ENCODE measurements at regions not wholly inside any gene's neighbourhood (a gene's known extent, or its start where the extent isn't known, plus 50 kb on each side); places are given as distances from the start of the nearest gene placed in this dataset.
"Not testable (repeated sequence)": the region's sequence is repeated elsewhere in the genome, so short reads cannot be mapped to it uniquely, and the experiment has no call there.

DNA sequence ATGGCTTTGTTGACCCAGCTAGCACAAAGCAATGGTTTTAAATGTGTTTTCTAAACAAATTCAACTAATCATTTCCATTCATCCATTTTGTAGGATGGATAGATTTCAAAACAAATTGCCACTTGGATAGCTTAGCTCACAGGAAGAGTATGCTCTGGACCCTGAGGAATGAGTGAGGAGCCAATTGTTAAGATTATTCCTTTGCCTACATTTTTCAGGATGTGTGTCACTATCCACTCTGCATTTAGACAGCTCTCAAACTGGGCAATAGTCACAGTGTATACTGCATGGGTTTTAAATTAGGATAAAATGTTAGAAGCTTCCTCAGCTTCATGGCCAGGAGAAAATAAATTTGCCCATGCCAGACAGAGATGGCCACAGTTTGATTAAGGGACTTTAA lies 605.6 kb upstream of the TEX47 start:
- DNase-seq (ENCODE audit: low read depth) = no peak

DNA sequence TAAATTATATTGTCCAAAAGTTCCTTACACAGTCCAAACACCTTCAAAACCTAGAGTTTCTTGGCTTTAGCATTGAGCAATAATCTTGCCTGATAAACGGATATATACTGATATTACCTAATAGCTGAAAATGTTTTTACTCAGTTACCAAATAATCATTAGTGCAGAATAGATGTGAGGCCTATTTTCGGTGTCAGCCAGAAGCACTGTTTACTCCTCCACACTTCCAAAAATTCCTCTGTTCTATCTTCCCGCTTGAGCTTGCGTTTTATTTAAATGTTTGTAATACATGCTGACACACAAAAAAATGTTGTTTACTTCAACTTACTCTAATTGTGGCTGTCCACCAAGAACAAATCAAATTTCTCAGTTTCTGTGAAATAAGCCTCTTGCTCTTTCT lies 606.2 kb upstream of the TEX47 start:
- DNase-seq (ENCODE audit: low read depth) = no peak

DNA sequence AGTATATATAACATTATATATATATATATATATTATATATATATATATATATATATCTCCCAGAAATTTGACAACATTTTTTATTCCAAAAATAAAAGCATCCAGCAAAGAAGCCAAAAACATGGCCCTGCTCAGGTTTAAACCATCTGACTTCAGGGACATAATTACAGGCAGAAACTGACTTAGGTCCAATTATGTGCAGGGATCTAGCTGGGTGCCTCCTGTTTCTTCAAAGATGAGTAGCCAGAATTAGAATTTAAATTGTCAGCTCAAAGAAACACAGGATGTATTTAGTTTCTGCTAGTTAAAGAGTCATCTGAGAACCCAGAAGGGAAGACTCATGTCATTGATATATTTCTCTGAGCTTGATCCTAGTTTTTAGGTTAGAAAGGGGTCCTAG lies 656.4 kb upstream of the TEX47 start:
- DNase-seq (ENCODE audit: low read depth) = no peak

DNA sequence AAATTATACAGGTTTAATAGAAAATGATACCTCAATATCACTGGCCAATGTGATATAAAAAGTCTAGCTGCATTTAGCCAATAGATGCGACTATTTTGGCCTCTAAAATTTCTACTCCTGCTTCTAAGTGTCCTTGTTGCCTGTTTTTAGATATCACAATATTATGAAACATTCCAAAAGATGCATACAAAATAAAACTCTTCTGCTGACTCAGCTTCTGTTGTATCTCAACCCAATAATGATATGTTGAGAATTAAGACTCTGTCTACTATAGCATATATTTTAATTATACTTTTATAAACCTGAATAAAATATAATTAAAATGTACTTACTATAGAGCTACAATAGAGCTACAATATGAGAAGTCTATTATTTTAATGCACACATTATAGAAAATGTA lies 661.0 kb upstream of the TEX47 start:
- DNase-seq (ENCODE audit: low read depth) = no peak

DNA sequence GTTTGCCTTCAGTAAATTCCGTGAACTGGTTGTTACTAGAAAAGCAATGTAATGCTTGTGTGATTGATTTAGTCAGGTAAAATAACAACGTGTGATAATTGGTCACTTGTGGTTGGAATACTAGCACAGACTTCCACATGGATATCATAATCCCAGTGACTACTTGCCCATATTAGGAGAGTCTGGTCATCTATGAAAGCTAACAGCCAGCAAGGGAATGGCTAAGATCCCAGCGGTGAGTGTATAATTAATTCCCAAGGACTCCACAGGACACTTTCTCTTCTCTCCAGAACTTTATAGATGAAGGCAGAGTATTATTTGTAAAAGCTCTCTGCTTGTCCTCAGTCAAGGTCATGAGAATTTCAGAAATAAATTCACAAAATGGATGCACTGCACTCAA lies 662.6 kb upstream of the TEX47 start:
- no peak for DNase-seq (ENCODE audit: low read depth)

DNA sequence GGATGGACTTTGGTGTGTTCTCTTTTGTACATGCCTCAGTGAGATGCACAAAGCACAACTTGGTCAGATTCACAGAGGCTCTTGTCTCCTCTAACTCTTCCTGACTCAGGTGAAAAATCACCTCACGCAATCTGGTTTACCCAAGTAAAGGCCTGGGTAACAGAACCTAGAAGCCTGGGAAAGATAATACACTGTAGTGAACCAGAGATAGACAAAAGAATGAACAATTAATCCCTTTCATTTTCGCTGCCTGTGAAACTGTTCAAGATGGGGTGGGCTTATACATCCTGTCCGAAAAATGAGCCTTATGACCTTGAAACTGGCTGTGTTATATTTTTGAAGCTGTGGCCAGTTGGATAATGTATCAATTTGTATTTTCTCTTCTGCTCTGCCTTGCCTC lies 678.9 kb upstream of the TEX47 start:
- no peak for DNase-seq (ENCODE audit: low read depth)

DNA sequence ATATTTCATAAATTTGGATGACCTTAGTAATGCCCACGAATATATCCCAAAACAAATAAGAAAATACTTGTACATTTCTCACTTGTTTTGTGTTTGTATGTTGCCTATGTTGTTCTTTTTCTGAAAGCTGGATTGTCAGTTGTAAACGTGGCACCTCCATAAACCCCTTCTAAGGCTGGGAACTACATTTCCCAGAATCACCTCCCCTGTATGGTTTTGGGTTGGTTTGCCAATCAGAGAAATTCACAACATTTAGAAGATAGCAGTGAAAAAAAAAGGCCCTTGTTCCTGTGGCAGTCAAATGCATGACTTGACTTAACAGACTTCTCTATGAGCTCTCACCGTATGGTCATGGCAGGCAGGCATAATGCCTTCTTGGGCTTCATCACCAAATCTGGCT lies 676.3 kb upstream of the STEAP1 start:
- DNase-seq (ENCODE audit: low read depth) = no peak

DNA sequence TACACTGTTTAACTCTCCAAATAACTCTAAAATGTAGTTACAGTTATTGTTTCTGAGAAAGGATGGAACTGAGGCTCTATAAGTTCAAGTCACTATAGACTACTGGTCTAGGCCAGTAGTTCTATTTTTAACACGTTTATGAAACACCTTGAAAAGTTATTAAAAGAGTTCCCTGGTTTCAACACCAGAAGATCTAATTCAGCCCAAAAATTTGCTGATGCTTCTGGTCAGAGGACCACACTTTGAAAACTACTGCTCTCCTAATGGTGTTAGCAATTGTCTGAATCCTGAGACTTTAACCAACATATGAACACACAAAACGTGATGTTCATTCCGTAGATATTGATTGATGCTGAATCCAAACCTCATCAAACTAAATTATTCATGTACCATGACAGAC lies 658.6 kb upstream of the STEAP1 start:
- DNase-seq (ENCODE audit: low read depth) = no peak

DNA sequence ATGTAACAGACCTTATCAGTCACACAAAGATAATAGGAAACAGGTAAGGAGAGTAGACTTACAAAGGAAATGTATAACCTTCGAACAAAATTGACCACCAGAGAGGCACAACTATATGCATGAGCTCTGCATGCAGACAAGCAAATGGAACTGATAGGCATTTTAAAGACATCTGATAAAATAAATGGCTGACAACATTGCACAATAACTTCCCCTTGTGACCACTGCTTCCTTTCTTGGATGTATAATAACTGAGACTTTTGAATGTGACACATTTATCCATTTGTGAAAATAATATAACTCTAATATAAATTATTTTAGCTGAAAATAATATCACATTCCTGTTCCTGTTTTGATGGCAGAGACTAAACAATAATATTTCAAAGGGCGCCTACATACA lies 654.2 kb upstream of the STEAP1 start:
- DNase-seq (ENCODE audit: low read depth) = no peak

DNA sequence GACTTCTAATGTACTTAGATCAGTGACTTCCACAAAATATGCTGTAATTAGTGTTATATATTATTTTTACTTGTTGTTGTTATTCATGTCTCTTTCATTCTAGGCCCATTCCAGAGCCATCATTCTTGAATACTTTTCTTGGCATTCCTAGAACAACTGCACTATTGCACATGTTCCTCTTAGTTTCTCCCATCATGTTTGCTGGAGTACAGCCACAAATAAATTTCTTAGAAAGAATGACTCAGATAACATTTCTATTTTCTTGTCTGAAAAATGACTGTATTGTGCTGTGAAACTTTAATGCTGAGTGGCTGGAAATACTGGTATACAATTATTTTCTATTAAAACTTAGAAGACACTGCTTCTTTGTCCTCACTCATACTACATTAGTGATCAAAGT lies 651.0 kb upstream of the STEAP1 start:
- no peak for DNase-seq (ENCODE audit: low read depth)

DNA sequence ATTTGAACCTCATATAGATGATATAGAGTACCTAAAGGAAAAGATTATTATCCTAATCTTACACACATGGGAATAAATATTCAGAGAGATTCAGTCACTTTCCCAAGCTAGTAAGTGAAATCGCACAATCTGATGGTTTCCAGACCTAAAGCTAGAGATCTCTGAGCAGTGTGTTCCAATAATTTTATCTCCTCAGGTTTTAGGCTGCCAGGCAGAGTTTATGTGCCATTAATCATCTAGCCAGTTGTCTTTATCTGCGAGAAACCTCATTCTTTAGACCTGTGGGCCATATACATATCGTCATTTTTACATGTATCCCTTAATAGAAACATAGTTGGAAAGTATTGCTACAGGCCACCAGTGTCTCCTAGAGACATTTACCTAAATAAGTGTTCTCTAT lies 647.2 kb upstream of the STEAP1 start:
- DNase-seq (ENCODE audit: low read depth) = no peak

DNA sequence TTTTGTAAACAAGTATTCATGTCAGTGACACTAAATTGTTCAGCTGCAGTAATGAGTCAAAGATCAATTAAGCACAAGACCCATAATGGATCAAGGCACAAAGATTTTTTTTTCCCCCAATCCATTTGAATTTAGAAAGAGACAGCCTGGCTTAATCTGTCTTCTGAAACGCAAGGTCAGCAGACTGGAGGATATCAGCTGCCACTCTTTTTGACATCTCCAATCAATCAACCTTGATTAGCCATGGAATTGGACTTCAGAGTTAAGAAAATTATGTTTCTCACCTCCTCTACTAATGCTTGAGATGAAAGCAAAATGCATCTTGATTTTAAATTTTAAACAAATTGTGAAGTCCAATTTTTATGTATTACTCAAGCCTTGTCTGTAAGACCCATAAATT lies 642.4 kb upstream of the STEAP1 start:
- no peak for DNase-seq (ENCODE audit: low read depth)

DNA sequence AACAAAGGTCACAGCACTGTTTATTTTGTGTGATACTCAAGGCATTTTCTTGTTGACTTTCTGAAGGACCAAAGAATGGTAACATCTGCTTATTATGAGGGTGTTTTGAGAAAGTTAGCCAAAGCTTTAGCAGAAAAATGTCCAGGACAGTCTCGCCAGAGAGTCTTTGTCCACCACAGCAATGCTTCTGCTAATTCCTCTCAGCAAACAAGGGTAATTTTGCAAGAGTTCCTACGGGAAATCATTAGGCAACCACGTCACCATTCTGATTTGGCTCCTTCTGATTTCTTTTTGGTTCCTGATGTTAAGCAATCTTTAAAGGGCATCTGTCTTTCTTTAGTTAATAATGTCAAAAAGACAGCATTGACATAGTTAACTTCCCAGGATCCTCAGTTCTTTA lies 639.3 kb upstream of the STEAP1 start:
- DNase-seq (ENCODE audit: low read depth) = no peak

DNA sequence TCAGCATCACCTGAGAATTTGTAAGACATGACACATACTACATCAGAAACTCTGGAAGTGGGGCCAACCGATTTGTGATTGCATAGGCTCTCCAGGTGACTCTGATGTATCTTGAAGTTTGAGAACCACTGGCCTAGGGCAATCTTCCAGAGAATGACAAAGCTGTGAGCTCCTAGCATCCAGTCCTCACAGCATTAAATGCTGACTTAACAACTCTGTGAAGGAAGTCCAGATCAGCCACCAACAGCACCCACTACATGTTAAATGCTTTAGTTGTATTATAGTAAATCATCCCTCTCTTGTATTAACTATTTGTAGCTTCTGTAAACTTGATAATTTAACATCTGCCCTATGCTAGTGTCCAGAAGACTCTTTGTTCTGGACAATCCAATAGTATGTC lies 636.5 kb upstream of the STEAP1 start:
- no peak for DNase-seq (ENCODE audit: low read depth)

DNA sequence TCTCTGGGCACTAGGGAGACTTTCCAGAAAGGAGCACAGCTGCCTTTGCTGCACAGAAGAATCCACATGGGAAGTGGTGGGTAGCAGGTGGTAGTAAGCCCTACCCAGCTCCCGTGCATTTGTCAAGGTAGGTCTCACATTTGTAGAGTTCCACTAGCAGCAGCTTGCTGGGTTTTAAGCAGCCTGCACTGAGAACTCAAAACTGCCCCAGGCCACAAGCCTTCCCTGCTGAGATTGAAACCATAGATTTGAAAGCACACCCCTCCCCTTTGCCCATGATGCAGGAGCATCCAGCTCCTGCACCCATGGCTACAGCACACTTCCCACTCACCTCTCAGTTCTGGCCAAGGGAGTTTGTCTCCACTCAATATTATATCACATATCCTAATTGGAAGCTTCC lies 604.5 kb upstream of the STEAP1 start:
- DNase-seq (ENCODE audit: low read depth) = no peak

DNA sequence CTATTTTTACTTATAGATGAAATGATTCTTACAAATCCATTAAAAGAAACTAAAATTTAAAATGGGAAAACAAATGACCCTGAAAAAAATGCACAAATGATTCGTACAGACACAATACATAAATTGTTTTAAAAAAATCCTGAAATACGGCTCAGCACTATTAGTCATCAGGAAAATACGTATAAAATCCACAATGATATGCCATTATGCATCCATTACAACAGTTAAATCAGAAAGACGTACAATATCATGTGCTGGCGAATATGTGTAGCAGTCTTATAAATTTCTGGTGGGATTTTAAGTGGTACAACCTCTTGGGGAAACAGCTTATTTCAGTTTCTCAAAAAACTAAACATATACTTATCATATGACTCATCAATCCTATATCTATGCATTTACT lies 600.1 kb upstream of the STEAP1 start:
- DNase-seq (ENCODE audit: low read depth) = no peak

DNA sequence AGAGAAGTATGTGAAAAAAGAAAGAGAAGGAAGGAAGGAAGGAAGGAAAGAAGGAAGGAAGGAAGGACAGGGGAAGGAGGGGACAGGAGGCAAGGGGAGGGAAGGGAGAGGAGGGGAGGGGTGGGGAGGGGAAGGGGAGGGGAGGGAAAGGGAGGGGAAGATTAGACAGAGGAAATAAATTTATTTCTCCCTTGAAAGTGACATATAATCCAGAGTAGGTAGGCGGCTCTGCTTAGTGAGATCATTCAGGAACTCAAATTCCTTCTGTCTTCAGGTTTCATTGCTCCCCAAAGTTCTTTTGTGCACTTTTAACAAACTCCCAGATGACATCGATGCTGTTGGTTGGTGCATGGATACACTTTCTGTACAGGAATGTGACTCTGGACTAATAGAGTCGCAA lies 594.7 kb upstream of the STEAP1 start:
- no peak for DNase-seq (ENCODE audit: low read depth)

DNA sequence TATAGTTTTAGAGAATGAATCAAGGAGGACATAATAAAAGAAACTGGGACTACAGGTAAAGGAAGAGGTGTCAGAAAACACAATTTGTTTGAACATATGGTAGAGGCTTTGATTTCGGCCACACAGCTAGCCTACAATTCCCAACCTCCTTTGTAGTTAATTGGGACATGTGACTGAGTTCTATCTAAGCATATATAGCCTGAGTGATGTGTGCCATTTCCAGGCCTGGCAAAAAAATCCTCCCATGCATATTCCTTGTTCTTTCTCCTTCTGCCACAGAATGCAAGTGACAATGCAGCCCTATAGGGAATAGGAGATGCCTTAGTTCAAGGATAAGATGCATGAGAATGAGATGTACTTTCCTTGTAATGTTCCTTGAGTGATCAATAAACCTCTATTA lies 590.7 kb upstream of the STEAP1 start:
- no peak for DNase-seq (ENCODE audit: low read depth)

DNA sequence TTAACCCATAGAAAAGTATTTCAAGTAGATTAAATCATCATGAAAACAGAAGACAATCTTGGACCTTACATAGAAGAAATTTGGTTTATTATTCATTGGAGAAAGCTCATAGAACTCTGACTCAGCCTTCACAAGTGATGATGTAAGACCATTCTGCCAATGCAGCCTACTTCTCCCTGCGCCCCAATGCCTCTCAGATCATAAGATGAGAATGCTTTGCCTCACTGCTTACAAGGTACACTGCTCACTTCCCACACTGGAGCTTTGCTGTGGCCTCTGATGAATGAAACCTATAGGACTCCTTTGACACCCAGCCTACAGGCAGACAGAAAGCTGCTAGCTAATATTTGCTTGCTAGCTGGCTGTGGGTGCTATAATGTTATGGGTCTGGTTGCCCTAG lies 569.4 kb upstream of the STEAP1 start:
- DNase-seq (ENCODE audit: low read depth) = no peak

DNA sequence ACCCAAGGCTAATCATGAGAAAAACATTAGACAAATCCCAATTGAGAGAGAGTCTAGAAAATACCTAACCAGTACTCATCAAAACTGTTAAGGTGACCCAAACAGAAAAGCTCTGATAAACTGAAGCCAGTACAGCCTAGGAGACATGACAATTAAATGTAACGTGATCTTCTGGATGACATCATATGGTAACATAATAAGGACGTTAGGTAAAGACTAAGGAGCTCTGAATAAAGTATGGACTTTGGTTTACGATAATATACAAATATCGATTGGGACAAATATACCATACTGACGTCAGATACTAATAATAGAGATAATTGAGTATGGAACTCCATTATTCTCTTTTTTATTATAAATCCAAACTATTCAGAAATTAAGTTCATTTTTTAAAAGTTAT lies 561.1 kb upstream of the STEAP1 start:
- DNase-seq (ENCODE audit: low read depth) = no peak

DNA sequence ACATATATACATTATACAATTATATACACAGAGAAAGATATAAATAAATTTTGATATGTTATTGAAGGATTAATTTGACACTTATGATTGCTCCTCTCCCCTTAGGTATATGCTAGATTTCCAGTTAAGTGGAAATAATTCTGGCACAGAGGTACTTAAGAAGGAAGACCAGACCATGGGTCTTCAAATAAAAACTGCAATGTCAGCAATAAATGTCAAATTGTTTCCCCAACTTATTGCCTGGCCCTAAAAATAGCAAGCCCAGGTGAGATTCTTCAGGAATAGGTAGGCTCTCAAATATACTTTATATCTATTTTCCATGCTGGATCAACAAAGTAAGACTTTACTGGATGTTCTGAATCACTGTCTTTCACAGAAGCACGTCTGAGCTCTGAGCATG lies 551.3 kb upstream of the STEAP1 start:
- no peak for DNase-seq (ENCODE audit: low read depth)

DNA sequence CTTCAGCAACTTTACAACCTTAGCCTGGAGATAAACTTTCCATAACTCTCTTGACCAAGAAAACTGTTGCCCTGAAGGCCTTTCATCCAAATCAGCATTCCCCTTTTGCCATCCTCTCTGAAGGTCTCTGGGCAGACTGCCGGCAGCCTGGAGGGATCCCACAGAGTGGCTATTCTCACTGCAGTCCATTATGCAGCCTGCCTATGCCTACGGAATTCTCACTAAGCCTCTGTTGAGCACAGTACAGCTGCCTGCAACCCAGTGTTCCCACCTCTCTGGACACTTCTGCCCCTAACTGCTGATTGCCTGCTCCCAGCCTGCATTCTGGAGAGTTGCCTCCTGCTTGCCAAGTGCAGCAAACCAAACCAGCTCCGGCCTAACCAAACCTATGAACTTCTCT lies 548.9 kb upstream of the STEAP1 start:
- no peak for DNase-seq (ENCODE audit: low read depth)

DNA sequence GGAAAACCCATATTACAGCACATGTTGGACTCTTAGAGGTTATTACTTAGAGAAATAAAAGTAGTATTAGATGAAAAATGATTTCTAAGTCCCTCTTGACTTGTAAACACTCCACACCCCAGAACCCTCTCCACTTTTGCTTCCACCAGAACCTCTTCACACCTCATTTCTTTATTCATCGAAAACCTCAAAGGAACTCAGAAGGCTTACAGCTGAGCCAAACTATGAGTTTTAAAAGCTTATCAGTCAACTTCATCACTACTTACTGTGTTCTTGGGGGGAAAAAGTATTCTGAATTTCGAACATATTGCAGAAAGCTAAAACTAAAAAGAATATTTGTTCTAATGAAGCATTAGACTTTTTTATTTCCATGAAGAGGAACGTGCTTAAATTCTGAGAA lies 547.8 kb upstream of the STEAP1 start:
- no peak for DNase-seq (ENCODE audit: low read depth)

DNA sequence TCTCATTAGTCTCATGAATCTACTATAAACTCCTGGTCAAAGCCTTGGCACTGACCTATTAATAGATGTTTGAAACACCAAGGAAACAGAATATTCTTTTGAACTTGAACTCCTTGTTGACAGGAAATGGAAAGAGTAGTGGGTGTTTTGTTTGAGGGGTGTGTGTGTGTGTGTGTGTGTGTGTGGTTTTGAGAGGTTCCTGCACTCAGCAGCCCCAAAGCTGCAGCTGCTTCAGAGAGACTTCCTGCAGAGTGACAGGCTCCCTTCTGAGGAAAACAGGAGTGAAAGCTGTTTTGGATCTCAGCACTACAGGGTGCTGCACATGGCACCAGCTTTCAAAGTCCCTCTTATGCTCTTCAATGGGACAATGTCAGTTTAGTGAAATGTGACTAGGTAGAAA lies 546.5 kb upstream of the STEAP1 start:
- DNase-seq (ENCODE audit: low read depth) = no peak

DNA sequence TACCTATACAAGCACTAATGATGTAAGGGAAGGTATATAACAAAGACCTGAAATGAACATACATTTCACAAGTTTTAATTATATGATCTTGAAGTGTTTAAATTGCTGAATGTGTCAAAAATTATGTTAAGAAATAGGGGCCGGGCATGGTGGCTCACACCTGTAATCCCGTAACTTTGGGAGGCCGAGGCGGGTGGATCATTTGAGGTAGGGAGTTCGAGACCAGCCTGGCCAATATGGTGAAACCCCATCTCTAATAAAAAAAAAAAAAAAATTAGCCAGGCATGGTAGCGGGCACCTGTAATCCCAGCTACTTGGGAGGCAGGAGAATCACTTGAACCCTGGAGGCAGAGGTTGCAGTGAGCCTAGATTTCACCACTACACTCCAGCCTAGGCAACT lies 537.4 kb upstream of the STEAP1 start:
- not testable (repeated sequence) for DNase-seq (ENCODE audit: low read depth)

DNA sequence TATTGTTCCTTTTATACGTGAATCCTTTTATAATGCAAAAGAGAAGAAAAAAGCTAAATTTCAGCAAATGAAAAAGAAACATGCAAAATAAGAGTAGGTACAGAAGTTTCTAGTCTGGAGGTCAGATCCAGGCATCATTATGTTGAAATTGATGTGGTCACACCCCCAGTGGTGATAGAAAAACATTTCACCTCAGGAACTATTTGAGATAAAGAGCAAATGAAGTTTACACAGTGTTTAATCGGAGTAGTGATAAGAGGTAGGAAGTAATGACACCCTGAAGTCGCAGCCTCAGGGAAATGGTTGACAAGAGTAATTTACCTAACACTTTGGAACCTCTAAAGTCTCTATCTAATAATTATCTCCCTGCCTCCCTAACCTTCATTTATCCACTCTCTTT lies 536.0 kb upstream of the STEAP1 start:
- no peak for DNase-seq (ENCODE audit: low read depth)

All from amniotic epithelial cell (primary cell).